ENCODE measurements at regions not wholly inside any gene's neighbourhood (a gene's known extent, or its start where the extent isn't known, plus 50 kb on each side); places are given as distances from the start of the nearest gene placed in this dataset.
A peak's percentile ranks its signal among the peaks of the same experiment; 100 is the strongest.

DNA sequence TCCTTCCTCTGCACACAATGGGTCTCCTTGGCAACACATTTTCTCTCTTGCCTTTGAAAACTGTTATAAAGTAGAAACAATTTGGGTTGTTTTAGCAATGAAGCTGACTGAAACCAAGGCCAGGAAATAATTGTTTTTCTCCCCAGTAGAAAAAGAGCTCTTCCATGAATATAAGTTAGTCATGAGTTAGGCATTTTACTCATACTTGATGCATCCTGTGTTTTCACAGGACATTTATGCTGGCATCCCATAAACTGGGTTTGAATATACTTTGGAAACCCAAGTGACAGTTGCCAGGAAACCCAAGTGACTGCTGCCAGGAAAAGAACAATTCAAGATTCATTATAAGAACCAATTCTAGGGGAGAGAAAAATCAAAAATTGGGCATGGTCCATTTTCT lies 128.6 kb upstream of the NPY2R start:
- H2BK120ac ChIP-seq (ENCODE audit: insufficient read depth, low read length, poor library complexity): no peak overlapping the region
- no peak overlapping the region for H3K4ac ChIP-seq (ENCODE audit: low read depth, low read length)
- no peak for DNase-seq
- H2AK5ac ChIP-seq (ENCODE audit: low read length): no peak overlapping the region
- H3K9me3 ChIP-seq (ENCODE audit: insufficient read depth, low read depth, low read length): no peaks in the 10 kb centered on the region
- no peaks in the 10 kb centered on the region for H3K27me3 ChIP-seq (ENCODE audit: insufficient read depth, low read length)
- no peaks in the 10 kb centered on the region for H3K79me2 ChIP-seq (ENCODE audit: control insufficient read depth, insufficient read depth, low read length, poor library complexity)
- no peaks in the 10 kb centered on the region for H3K36me3 ChIP-seq (ENCODE audit: control insufficient read depth in 1 of 2, insufficient read depth in 2 of 2, low read length in 2 of 2)
- H3K79me1 ChIP-seq (ENCODE audit: low read length): no peaks in the 10 kb centered on the region
- no peaks in the 10 kb centered on the region for H3K4me1 ChIP-seq (ENCODE audit: control insufficient read depth in 1 of 2, insufficient read depth in 2 of 2, low read length in 2 of 2)
- H4K91ac ChIP-seq (ENCODE audit: low read depth, low read length): no peak overlapping the region
- no peak overlapping the region for H4K8ac ChIP-seq (ENCODE audit: low read depth, low read length)
- H2AFZ ChIP-seq (ENCODE audit: insufficient read depth, low read length, poor library complexity): no peak overlapping the region
- H3K14ac ChIP-seq (ENCODE audit: low read length): no peak overlapping the region
- H3K4me3 ChIP-seq (ENCODE audit: low read depth, low read length): no peak overlapping the region
- no peak overlapping the region for H3K9ac ChIP-seq (ENCODE audit: low read length)
- H2BK5ac ChIP-seq (ENCODE audit: low read depth, low read length, poor library complexity): no peak overlapping the region
- H3K23ac ChIP-seq (ENCODE audit: low read length): no peak overlapping the region
- no peak overlapping the region for H3K18ac ChIP-seq (ENCODE audit: low read length)
- H3K4me2 ChIP-seq (ENCODE audit: low read length): no peak overlapping the region
- no peak overlapping the region for H4K12ac ChIP-seq (ENCODE audit: low read depth, low read length)
- H3K27ac ChIP-seq (ENCODE audit: low read depth, low read length): no peak overlapping the region
- no peak overlapping the region for H2BK12ac ChIP-seq (ENCODE audit: low read length)

DNA sequence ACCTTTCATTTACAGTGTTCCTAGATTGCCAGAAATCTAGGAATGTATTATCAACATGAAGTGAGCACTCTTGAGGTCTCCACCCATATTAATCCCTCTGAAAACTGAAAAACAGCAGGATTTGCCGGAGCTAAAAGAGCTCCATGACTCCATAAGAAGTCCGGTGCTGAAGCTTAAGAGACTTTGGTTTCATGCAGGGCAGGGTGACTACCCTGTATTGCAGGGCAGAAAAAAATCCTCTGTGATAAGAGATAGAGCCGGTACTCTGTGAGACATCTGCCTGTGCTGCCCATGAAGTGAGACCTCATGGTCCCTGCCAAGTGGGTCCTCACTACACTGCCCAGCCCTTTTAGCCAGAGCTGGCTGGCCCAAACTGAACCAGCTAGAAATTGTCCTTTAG lies 127.2 kb upstream of the NPY2R start:
- Histone ChIP-seq H2AK5ac (ENCODE audit: low read length) (no peak overlapping the region), H4K91ac (ENCODE audit: low read depth, low read length) (no peak overlapping the region), H3K14ac (ENCODE audit: low read length) (no peak overlapping the region), H3K27me3 (ENCODE audit: insufficient read depth, low read length) (no peaks in the 10 kb centered on the region), H3K27ac (ENCODE audit: low read depth, low read length) (no peak overlapping the region), H4K12ac (ENCODE audit: low read depth, low read length) (no peak overlapping the region), H3K79me1 (ENCODE audit: low read length) (no peaks in the 10 kb centered on the region), H4K8ac (ENCODE audit: low read depth, low read length) (no peak overlapping the region), H3K9ac (ENCODE audit: low read length) (no peak overlapping the region), H3K4me1 (ENCODE audit: control insufficient read depth in 1 of 2, insufficient read depth in 2 of 2, low read length in 2 of 2) (no peaks in the 10 kb centered on the region), H2BK5ac (ENCODE audit: low read depth, low read length, poor library complexity) (no peak overlapping the region), H3K4ac (ENCODE audit: low read depth, low read length) (no peak overlapping the region), H3K23ac (ENCODE audit: low read length) (no peak overlapping the region), H3K9me3 (ENCODE audit: insufficient read depth, low read depth, low read length) (no peaks in the 10 kb centered on the region), H3K79me2 (ENCODE audit: control insufficient read depth, insufficient read depth, low read length, poor library complexity) (no peaks in the 10 kb centered on the region), H2BK120ac (ENCODE audit: insufficient read depth, low read length, poor library complexity) (no peak overlapping the region), H3K4me3 (ENCODE audit: low read depth, low read length) (no peak overlapping the region), H3K4me2 (ENCODE audit: low read length) (no peak overlapping the region), H2AFZ (ENCODE audit: insufficient read depth, low read length, poor library complexity) (no peak overlapping the region), H3K18ac (ENCODE audit: low read length) (no peak overlapping the region), H3K36me3 (ENCODE audit: control insufficient read depth in 1 of 2, insufficient read depth in 2 of 2, low read length in 2 of 2) (no peaks in the 10 kb centered on the region), H2BK12ac (ENCODE audit: low read length) (no peak overlapping the region)
- no peak for DNase-seq
- WGBS (ENCODE audit: extremely low coverage, insufficient coverage, insufficient read length): no CpG with 5 or more reads among the region's 3 CpGs

DNA sequence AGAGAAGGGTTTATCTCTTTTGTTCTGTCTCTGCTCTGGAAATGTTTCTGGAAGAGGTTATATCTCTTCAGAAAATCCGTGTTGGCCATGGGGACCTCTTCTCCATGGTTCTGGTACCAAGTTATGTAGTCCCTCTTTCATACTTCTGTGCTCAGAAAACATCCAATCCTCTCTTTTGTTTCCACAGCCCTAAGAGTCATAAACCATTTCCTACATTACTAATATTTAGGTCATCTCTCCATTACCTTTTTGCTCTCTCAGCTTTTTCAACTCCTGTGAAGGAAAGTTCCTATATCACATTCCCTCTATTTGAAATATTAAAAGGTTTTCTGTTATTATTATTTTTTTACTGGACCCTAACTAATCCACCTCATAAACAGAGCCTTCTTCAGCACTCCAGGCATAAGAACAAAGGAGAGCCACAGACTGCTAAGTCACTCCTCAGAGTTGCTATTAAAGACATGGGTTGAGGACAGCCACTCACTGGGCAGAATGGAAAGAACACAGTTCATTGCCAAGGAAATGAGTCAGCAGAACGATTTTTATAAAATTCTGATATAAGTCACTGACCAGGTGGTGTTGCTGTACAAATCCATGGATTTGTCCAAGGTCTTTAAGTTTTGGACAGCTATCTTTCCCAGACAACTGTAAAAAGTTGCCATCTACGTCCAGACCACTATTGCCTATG lies 122.4 kb upstream of the NPY2R start:
- WGBS (ENCODE audit: extremely low coverage, insufficient coverage, insufficient read length): no CpG with 5 or more reads among the region's 3 CpGs
- Histone ChIP-seq H3K9me3 (ENCODE audit: insufficient read depth, low read depth, low read length) (no peaks in the 10 kb centered on the region), H3K27me3 (ENCODE audit: insufficient read depth, low read length) (no peaks in the 10 kb centered on the region), H4K8ac (ENCODE audit: low read depth, low read length) (no peak overlapping the region), H2AFZ (ENCODE audit: insufficient read depth, low read length, poor library complexity) (no peak overlapping the region), H2BK120ac (ENCODE audit: insufficient read depth, low read length, poor library complexity) (no peak overlapping the region), H4K91ac (ENCODE audit: low read depth, low read length) (no peak overlapping the region), H3K4me3 (ENCODE audit: low read depth, low read length) (no peak overlapping the region), H3K36me3 (ENCODE audit: control insufficient read depth in 1 of 2, insufficient read depth in 2 of 2, low read length in 2 of 2) (no peaks in the 10 kb centered on the region), H4K12ac (ENCODE audit: low read depth, low read length) (no peak overlapping the region), H3K27ac (ENCODE audit: low read depth, low read length) (no peak overlapping the region), H2BK12ac (ENCODE audit: low read length) (no peak overlapping the region), H3K9ac (ENCODE audit: low read length) (no peak overlapping the region), H3K14ac (ENCODE audit: low read length) (no peak overlapping the region), H3K18ac (ENCODE audit: low read length) (no peak overlapping the region), H3K4ac (ENCODE audit: low read depth, low read length) (no peak overlapping the region), H3K23ac (ENCODE audit: low read length) (no peak overlapping the region), H3K4me1 (ENCODE audit: control insufficient read depth in 1 of 2, insufficient read depth in 2 of 2, low read length in 2 of 2) (no peaks in the 10 kb centered on the region), H2BK5ac (ENCODE audit: low read depth, low read length, poor library complexity) (no peak overlapping the region), H3K79me2 (ENCODE audit: control insufficient read depth, insufficient read depth, low read length, poor library complexity) (no peaks in the 10 kb centered on the region), H3K79me1 (ENCODE audit: low read length) (no peaks in the 10 kb centered on the region), H3K4me2 (ENCODE audit: low read length) (no peak overlapping the region), H2AK5ac (ENCODE audit: low read length) (no peak overlapping the region)
- DNase-seq: no peak

DNA sequence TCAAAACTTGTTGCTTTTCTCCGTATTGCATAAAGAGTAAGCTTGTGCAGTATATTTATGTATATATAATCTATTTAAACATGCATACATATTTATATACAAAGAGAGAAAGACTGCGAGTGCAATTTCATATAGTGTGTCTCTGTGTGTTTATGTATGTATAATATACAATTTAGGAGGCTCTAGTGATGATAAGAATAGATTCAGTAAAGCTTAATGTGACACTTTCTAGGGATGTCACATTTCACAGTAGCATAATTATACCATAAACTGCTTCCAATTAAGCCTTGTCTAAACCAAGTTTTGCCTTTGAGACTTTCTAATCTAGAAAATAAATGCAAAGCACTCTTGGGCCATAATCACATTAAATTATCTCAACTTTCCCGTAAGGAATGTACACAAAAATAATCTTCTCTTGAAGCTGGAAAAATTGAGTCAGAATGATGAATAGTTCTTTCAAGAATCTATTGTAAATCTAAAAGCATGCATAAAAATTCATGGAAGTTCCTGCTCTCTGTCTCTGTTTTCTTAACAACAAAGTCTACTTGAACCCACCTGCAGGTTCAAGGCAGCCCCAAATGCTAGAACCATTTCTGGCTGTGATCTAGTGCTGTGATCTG lies 114.1 kb upstream of the NPY2R start:
- no peak overlapping the region for H4K12ac ChIP-seq (ENCODE audit: low read depth, low read length)
- H3K4me2 ChIP-seq (ENCODE audit: low read length): no peak overlapping the region
- H4K91ac ChIP-seq (ENCODE audit: low read depth, low read length): no peak overlapping the region
- no CpG with 5 or more reads among the region's 3 CpGs for WGBS (ENCODE audit: extremely low coverage, insufficient coverage, insufficient read length)
- H3K9me3 ChIP-seq (ENCODE audit: insufficient read depth, low read depth, low read length): no peaks in the 10 kb centered on the region
- no peaks in the 10 kb centered on the region for H3K36me3 ChIP-seq (ENCODE audit: control insufficient read depth in 1 of 2, insufficient read depth in 2 of 2, low read length in 2 of 2)
- no peak overlapping the region for H2BK12ac ChIP-seq (ENCODE audit: low read length)
- H3K4ac ChIP-seq (ENCODE audit: low read depth, low read length): no peak overlapping the region
- H4K8ac ChIP-seq (ENCODE audit: low read depth, low read length): no peak overlapping the region
- H2AK5ac ChIP-seq (ENCODE audit: low read length): no peak overlapping the region
- H2AFZ ChIP-seq (ENCODE audit: insufficient read depth, low read length, poor library complexity): no peak overlapping the region
- no peaks in the 10 kb centered on the region for H3K27me3 ChIP-seq (ENCODE audit: insufficient read depth, low read length)
- H3K79me1 ChIP-seq (ENCODE audit: low read length): no peaks in the 10 kb centered on the region
- DNase-seq: peak in 1 of 2 donors; percentile 3
- no peaks in the 10 kb centered on the region for H3K79me2 ChIP-seq (ENCODE audit: control insufficient read depth, insufficient read depth, low read length, poor library complexity)
- no peaks in the 10 kb centered on the region for H3K4me1 ChIP-seq (ENCODE audit: control insufficient read depth in 1 of 2, insufficient read depth in 2 of 2, low read length in 2 of 2)
- no peak overlapping the region for H3K27ac ChIP-seq (ENCODE audit: low read depth, low read length)
- no peak overlapping the region for H3K4me3 ChIP-seq (ENCODE audit: low read depth, low read length)
- H2BK5ac ChIP-seq (ENCODE audit: low read depth, low read length, poor library complexity): no peak overlapping the region
- H2BK120ac ChIP-seq (ENCODE audit: insufficient read depth, low read length, poor library complexity): no peak overlapping the region
- no peak overlapping the region for H3K23ac ChIP-seq (ENCODE audit: low read length)
- H3K18ac ChIP-seq (ENCODE audit: low read length): no peak overlapping the region
- H3K14ac ChIP-seq (ENCODE audit: low read length): no peak overlapping the region
- H3K9ac ChIP-seq (ENCODE audit: low read length): no peak overlapping the region
